Smooth muscle cell (in vitro differentiated cells): ENCODE measurements at regions not wholly inside any gene's neighbourhood (a gene's known extent, or its start where the extent isn't known, plus 50 kb on each side); places are given as distances from the start of the nearest gene placed in this dataset.

ENCODE experiments used
- DNase-seq: peaks from one replicate; lab custom pipeline; 2025; ENCODE audit not compliant: unreplicated experiment; lab: John Stamatoyannopoulos, UW
- H2AFZ ChIP-seq: fragments of 200-600 bp; sonication (generic); 2 replicates; pipeline ENCODE4 v1.6.0; 2016; ENCODE audit warnings: antibody characterized with exemption, low read depth, mild to moderate bottlenecking
- H3F3A ChIP-seq: fragments of 200-600 bp; sonication (generic); 2 replicates; pipeline ENCODE4 v1.6.0; 2017; ENCODE audit warnings: antibody characterized with exemption, low read depth
- H3K27ac ChIP-seq: fragments of 200-600 bp; sonication (generic); 2 replicates; pipeline ENCODE4 v1.5.1; 2016; ENCODE audit warnings: low read depth, mild to moderate bottlenecking
- H3K27me3 ChIP-seq: fragments of 200-600 bp; sonication (generic); 2 replicates; pipeline ENCODE4 v1.6.1; 2016; ENCODE audit warnings: low read depth, mild to moderate bottlenecking
- H3K36me3 ChIP-seq: fragments of 200-600 bp; sonication (generic); 2 replicates; pipeline ENCODE4 v1.5.1; 2016; ENCODE audit warnings: low read depth
- H3K4me1 ChIP-seq: fragments of 200-600 bp; sonication (generic); 2 replicates; pipeline ENCODE4 v1.5.1; 2016; ENCODE audit warnings: low read depth
- H3K4me2 ChIP-seq: fragments of 200-600 bp; sonication (generic); 2 replicates; pipeline ENCODE4 v1.6.0; 2016; ENCODE audit warnings: mild to moderate bottlenecking
- H3K4me3 ChIP-seq: fragments of 200-600 bp; sonication (generic); 2 replicates; pipeline ENCODE4 v1.5.1; 2016; ENCODE audit warnings: mild to moderate bottlenecking
- H3K79me2 ChIP-seq: fragments of 200-600 bp; sonication (generic); 2 replicates; pipeline ENCODE4 v1.6.0; 2016; ENCODE audit warnings: low read depth, mild to moderate bottlenecking
- H3K9ac ChIP-seq: fragments of 200-600 bp; sonication (generic); 2 replicates; pipeline ENCODE4 v1.6.0; 2016; ENCODE audit warnings: low read depth
- H3K9me3 ChIP-seq: fragments of 200-600 bp; sonication (generic); replicated peaks from 2 replicates; pipeline ENCODE4 v1.5.1; 2016; ENCODE audit warnings: low read depth
- H4K20me1 ChIP-seq: fragments of 200-600 bp; sonication (generic); 2 replicates; pipeline ENCODE4 v1.6.0; 2016; ENCODE audit warnings: low read depth
- WGBS: methylation state at CpG from one replicate; pipeline ENCODE4 v1.1.7; 2016; ENCODE audit warnings: low lambda C conversion rate; 5-methylcytosine and 5-hydroxymethylcytosine counted together
- TF ChIP-seq, protein P1 (sequence below): fragments of 200-600 bp; sonication (generic); IDR thresholded peaks from 2 replicates; pipeline ENCODE4 v1.5.1; 2017; ENCODE audit warnings: borderline replicate concordance, mild to moderate bottlenecking, antibody characterized with exemption; ENCODE audit not compliant: insufficient read depth, poor library complexity, severe bottlenecking

DNA sequence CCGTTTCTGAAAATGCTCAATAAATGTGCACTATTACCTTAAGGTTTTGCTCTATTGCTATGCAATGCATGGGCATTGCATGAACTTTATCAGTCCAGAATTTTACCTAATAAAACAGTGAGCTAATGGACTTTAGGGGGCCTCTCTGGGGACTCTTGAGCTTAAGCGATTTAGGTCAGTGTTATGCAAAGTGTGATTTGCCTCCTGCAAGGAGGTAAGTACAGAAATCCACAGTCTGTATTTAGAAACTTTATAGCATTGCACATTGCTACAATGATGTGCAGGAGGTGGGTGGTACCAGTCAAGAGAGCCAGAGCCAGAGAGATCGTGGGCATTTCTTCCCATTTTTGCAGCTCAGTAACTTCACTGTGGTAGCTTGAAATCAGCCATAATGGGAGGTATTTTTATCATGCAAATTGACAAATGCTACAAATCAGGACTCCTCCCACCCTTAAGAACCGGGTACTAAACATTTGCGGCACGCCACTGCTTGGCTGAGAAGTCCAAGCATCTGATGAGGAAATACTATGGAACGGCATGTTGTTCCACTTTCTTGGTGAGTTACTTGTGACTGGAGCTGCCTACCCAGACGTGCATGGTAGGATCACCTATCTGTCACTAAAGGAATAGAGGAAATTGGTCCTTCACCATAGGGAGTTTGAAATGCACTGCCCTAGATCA lies 174.6 kb upstream of the PGRMC2 start:
- Histone ChIP-seq H3K9ac (no peak overlapping the region), H4K20me1 (no peaks in the 10 kb centered on the region), H3K27me3 (no peaks in the 10 kb centered on the region), H3F3A (peaks cover 10% of the 10 kb centered on the region), H2AFZ (no peak overlapping the region), H3K79me2 (no peaks in the 10 kb centered on the region), H3K9me3 (no peaks in the 10 kb centered on the region), H3K4me2 (peak overlapping the region; percentile 76), H3K4me3 (no peak overlapping the region), H3K36me3 (no peaks in the 10 kb centered on the region), H3K27ac (peak overlapping the region; percentile 73), H3K4me1 (peaks cover 18% of the 10 kb centered on the region)
- no peak for DNase-seq
- TF ChIP-seq, protein P1, sequence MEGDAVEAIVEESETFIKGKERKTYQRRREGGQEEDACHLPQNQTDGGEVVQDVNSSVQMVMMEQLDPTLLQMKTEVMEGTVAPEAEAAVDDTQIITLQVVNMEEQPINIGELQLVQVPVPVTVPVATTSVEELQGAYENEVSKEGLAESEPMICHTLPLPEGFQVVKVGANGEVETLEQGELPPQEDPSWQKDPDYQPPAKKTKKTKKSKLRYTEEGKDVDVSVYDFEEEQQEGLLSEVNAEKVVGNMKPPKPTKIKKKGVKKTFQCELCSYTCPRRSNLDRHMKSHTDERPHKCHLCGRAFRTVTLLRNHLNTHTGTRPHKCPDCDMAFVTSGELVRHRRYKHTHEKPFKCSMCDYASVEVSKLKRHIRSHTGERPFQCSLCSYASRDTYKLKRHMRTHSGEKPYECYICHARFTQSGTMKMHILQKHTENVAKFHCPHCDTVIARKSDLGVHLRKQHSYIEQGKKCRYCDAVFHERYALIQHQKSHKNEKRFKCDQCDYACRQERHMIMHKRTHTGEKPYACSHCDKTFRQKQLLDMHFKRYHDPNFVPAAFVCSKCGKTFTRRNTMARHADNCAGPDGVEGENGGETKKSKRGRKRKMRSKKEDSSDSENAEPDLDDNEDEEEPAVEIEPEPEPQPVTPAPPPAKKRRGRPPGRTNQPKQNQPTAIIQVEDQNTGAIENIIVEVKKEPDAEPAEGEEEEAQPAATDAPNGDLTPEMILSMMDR = no peak
- 76% methylated on average over 8 of the region's 8 CpGs for WGBS

DNA sequence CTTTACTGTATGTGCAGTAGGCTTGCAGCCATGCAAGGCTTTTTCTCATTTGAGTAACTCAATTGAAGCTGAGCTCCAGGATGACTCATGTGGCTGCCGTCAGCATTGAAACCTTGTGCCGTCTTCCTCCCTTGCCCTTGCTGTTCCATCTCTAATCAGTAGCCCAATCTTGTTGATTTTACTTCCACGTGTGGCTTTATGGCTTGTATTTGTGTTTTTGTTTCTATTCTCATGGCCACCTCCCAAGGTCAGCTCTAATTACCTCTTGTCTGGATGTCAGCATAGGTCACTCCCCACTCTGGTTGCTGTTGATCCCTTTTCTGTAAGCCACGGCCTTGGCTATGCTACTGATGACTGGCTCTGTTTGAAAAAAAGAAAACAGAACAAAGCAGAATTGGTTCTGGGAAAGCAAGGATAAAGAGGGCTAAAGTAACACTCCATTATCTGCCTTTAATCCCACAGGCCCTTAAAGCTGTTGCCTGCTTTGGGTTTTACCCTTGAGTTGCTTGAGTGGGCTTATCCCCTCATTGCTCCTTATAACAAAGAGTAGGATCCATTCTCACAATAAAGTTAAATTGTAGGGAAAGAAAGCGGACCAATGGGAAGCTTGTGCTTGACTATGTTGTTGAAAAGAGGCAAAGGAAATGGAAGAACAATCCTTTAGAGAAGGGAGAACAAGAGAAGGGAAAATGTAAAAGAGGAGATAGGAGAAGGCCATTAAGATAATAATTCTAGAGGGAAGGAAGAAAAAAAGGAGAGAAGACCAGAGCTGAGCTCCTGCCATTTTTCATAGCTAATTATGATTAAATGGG lies 173.9 kb upstream of the PGRMC2 start:
- Histone ChIP-seq H2AFZ (peak overlapping the region; percentile 84), H4K20me1 (no peaks in the 10 kb centered on the region), H3F3A (peaks cover 10% of the 10 kb centered on the region), H3K9ac (no peak overlapping the region), H3K36me3 (no peaks in the 10 kb centered on the region), H3K4me1 (peaks cover 18% of the 10 kb centered on the region), H3K4me3 (no peak overlapping the region), H3K79me2 (no peaks in the 10 kb centered on the region), H3K27ac (peak overlapping the region; percentile 73), H3K4me2 (peak overlapping the region; percentile 76), H3K27me3 (no peaks in the 10 kb centered on the region), H3K9me3 (no peaks in the 10 kb centered on the region)
- peak; percentile 1 for DNase-seq
- TF ChIP-seq, protein P1 = no peak
- WGBS = 11% methylated on average over 5 of the region's 5 CpGs

DNA sequence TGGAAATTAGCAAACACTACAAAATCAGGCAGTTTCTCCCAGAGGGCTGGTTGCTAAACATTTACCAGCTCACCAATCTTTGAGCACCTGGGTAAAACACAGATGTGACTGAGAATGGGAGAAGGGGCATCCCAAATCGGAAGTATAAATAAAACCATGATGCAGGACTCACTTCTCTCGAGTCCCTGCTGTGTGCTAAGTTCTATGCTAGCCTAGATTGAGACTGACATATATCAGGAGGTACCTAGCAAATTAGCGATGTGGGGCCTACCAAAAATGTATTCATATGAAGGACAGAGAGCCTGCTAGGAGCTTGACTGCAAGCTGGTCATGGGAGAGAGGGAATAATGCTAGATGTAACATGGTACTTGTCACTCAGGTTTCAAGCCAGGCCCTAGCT lies 171.9 kb upstream of the PGRMC2 start:
- H3F3A ChIP-seq = peaks cover 10% of the 10 kb centered on the region
- H3K79me2 ChIP-seq = no peaks in the 10 kb centered on the region
- no peaks in the 10 kb centered on the region for H3K27me3 ChIP-seq
- DNase-seq = no peak
- WGBS = 62% methylated on average over 3 of the region's 3 CpGs
- H3K4me1 ChIP-seq = peaks cover 18% of the 10 kb centered on the region
- TF ChIP-seq, protein P1 = no peak
- H3K36me3 ChIP-seq = no peaks in the 10 kb centered on the region
- no peak overlapping the region for H3K4me3 ChIP-seq
- no peaks in the 10 kb centered on the region for H4K20me1 ChIP-seq
- H3K9me3 ChIP-seq = no peaks in the 10 kb centered on the region
- no peak overlapping the region for H3K4me2 ChIP-seq
- H3K9ac ChIP-seq = no peak overlapping the region
- no peak overlapping the region for H3K27ac ChIP-seq
- H2AFZ ChIP-seq = no peak overlapping the region
